ENCODE measurements at regions not wholly inside any gene's neighbourhood (a gene's known extent, or its start where the extent isn't known, plus 50 kb on each side); places are given as distances from the start of the nearest gene placed in this dataset.
"Not testable (repeated sequence)": the region's sequence is repeated elsewhere in the genome, so short reads cannot be mapped to it uniquely, and the experiment has no call there.

- DNase-seq, result not testable (repeated sequence)
These were observed 63.9 kb downstream of the RWDD3 start for GRCh38 chr1:95297906-95298305.

- no peak for DNase-seq
These were observed 67.1 kb downstream of the RWDD3 start for GRCh38 chr1:95301091-95301490.

- no peak for DNase-seq
These were observed 67.6 kb downstream of the RWDD3 start for GRCh38 chr1:95301614-95302013.

- DNase-seq, result no peak
These were observed 70.8 kb downstream of the RWDD3 start for GRCh38 chr1:95304803-95305202.

- no peak for DNase-seq
These were observed 74.4 kb downstream of the RWDD3 start for GRCh38 chr1:95308276-95309030.

GRCh38 chr1:95309031-95309471 lies 75.0 kb downstream of the RWDD3 start:
- DNase-seq, result no peak

GRCh38 chr1:95311014-95311413 lies 77.0 kb downstream of the RWDD3 start:
- DNase-seq, result no peak

- no peak for DNase-seq
These were observed 77.8 kb downstream of the RWDD3 start for GRCh38 chr1:95311762-95312161.

GRCh38 chr1:95312181-95312580 lies 78.2 kb downstream of the RWDD3 start:
- DNase-seq, result no peak

GRCh38 chr1:95313527-95313926 lies 79.5 kb downstream of the RWDD3 start:
- DNase-seq, result no peak

GRCh38 chr1:95321531-95321930 lies 87.5 kb downstream of the RWDD3 start:
- no peak for DNase-seq

- DNase-seq, result no peak
These were observed 89.1 kb downstream of the RWDD3 start for GRCh38 chr1:95323123-95323522.

- DNase-seq, result no peak
These were observed 91.3 kb downstream of the RWDD3 start for GRCh38 chr1:95325349-95325748.

GRCh38 chr1:95326023-95326422 lies 92.0 kb downstream of the RWDD3 start:
- no peak for DNase-seq

- no peak for DNase-seq
These were observed 98.7 kb downstream of the RWDD3 start for GRCh38 chr1:95332754-95333153.

GRCh38 chr1:95339377-95339776 lies 105.4 kb downstream of the RWDD3 start:
- DNase-seq, result no peak

GRCh38 chr1:95340061-95340460 lies 106.1 kb downstream of the RWDD3 start:
- DNase-seq, result no peak

GRCh38 chr1:95352767-95353166 lies 118.8 kb downstream of the RWDD3 start:
- no peak for DNase-seq

GRCh38 chr1:95353194-95353593 lies 119.2 kb downstream of the RWDD3 start:
- DNase-seq, result no peak

GRCh38 chr1:95364546-95364945 lies 130.5 kb downstream of the RWDD3 start:
- no peak for DNase-seq

- no peak for DNase-seq
These were observed 132.5 kb downstream of the RWDD3 start for GRCh38 chr1:95366498-95366897.

GRCh38 chr1:95368178-95368577 lies 134.2 kb downstream of the RWDD3 start:
- no peak for DNase-seq

GRCh38 chr1:95369985-95370690 lies 136.1 kb downstream of the RWDD3 start:
- DNase-seq, result no peak

All from GDM1 (cell line).